Body of pancreas (tissue), 4 donors: ENCODE measurements at regions not wholly inside any gene's neighbourhood (a gene's known extent, or its start where the extent isn't known, plus 50 kb on each side); places are given as distances from the start of the nearest gene placed in this dataset.

Experiments used
- CTCF ChIP-seq, 7 experiments: fragments of 450-650 bp in 4 of 7; fragments of 200-600 bp in 3 of 7; sonication (generic) in 3 of 7; IDR thresholded peaks; one replicate each; pipeline ENCODE4 v1.5.1; 2016 to 2019; ENCODE audit warnings: antibody characterized with exemption in 7 of 7
- POLR2A ChIP-seq, 3 donors: fragments of 450-650 bp; IDR thresholded peaks; one replicate each; pipeline ENCODE4 v1.6.1; 2016; ENCODE audit warnings: antibody characterized with exemption in 3 of 3, mild to moderate bottlenecking in 2 of 3

GRCh38 chr4:188779581-188779980, 640.3 kb downstream of the TRIML1 start:
- TF ChIP-seq POLR2A (IDR thresholded peaks at IDR 0.05) (no peak), CTCF (IDR thresholded peaks at IDR 0.05) (no peak)
